Astrocyte of the cerebellum (primary cell): ENCODE measurements at regions not wholly inside any gene's neighbourhood (a gene's known extent, or its start where the extent isn't known, plus 50 kb on each side); places are given as distances from the start of the nearest gene placed in this dataset.

Experiments used
- DNase-seq: peaks from one replicate; pipeline ENCODE4 v3.0.0-alpha.2; 2011; ENCODE audit warnings: low read depth
- H3K4me3 ChIP-seq: 2 replicates; pipeline ENCODE4 v1.5.1; 2011; ENCODE audit warnings: mild to moderate bottlenecking, low read depth, low read length, moderate library complexity
- in situ Hi-C: cut with HindIII; loops from 2 replicates; pipeline ENCODE4 v1.10.0; 2017; ENCODE audit warnings: low sequenced_read_pairs
- TF ChIP-seq, protein P1 (sequence below): IDR thresholded peaks from 2 replicates; pipeline ENCODE4 v1.5.1; 2012; ENCODE audit warnings: low read length, low read depth, moderate library complexity, mild to moderate bottlenecking; ENCODE audit errors: missing control alignments

DNA sequence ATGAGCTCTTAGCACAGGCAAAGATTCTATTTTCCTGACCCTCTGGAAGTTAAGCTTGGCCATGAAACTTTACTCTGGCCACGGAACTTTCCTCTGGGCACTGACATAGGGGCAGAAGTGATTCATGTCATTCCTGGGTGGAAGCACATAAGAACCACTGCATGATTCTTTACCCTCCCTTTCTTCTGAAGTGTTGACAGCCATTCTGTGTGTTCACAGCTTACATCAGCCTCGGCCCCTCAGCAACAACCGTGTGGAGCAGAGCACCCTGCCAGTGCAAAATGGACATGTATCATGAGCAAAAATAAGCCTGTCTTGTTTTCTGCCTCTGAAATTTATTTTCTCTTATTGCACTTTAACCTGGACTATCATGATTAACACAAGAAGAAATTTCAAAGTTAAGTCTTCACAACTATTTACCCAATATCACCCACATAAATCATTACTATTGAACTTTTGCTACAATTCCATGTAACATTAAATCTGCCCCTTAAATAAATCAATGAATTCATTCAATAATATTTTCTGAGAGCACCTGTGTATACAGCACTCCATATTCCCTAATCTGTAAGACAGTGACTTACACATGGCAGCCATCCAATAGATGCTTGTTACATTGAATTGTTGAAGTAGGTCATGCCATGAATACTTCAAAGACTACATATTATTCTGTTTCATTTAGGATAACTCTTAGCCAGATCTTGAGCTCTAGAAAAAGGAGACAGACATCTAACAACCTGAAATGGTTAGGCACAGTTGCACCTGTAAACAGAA, 531.9 kb downstream of the IRS1 start:
- TF ChIP-seq, protein P1, sequence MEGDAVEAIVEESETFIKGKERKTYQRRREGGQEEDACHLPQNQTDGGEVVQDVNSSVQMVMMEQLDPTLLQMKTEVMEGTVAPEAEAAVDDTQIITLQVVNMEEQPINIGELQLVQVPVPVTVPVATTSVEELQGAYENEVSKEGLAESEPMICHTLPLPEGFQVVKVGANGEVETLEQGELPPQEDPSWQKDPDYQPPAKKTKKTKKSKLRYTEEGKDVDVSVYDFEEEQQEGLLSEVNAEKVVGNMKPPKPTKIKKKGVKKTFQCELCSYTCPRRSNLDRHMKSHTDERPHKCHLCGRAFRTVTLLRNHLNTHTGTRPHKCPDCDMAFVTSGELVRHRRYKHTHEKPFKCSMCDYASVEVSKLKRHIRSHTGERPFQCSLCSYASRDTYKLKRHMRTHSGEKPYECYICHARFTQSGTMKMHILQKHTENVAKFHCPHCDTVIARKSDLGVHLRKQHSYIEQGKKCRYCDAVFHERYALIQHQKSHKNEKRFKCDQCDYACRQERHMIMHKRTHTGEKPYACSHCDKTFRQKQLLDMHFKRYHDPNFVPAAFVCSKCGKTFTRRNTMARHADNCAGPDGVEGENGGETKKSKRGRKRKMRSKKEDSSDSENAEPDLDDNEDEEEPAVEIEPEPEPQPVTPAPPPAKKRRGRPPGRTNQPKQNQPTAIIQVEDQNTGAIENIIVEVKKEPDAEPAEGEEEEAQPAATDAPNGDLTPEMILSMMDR, result no peak
- DNase-seq, result no peak
- H3K4me3 ChIP-seq, result no peak overlapping the region
- in situ Hi-C loops, result no loop called here

DNA sequence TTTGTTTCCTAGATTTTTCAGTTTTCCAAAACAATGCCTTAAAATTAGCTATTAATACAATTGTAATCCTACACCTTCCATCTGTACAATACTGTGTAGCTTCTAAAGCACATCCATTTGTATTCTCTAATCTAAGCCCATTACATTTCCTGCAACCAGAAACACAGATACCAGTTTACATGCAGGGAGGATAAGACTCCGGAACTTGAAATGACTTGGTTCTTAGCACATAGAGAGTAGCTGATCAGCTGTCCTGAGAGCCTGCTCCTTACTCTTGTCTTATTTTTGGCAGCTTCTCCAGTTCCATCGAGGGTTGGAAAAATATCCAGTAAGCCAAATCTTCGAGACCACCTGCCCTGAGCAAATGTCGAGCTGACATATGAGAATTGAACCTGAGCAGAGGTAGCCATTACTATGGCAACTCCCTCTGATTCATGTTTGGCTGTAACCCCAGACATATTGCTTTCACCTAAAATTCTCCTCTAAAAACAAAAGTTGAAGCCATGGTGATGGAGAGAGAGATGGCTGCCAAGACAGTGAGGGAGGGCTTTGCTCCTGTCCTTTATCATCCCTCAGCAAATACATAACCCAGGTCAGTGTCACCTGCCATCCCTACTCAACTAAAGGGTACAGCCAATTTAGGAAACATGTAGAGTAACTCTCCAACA, 542.8 kb downstream of the IRS1 start:
- H3K4me3 ChIP-seq, result no peak overlapping the region
- TF ChIP-seq, protein P1, result no peak
- in situ Hi-C loops, result no loop called here
- peak; percentile 3 for DNase-seq

DNA sequence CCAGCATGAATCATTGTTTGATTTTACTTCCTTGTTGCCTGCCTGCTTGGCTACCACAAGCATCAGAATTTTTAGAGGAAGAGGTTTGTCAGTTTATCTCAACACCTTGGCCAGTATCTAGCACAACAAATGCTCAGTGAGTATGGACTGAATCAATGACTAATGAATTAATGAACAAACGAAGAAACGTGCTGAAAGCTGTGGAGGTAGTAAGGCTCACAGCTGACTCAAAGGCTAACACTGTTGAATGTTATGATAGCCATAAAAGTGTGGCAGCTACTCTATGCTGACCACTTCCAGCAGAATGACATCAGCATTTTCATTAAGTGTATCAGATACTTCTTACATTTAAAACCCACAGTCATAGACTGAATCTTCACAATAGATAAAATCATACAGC, 543.4 kb downstream of the IRS1 start:
- peak; percentile 16 for DNase-seq
- TF ChIP-seq, protein P1, result no peak
- in situ Hi-C loops, result no loop called here
- H3K4me3 ChIP-seq, result no peak overlapping the region

DNA sequence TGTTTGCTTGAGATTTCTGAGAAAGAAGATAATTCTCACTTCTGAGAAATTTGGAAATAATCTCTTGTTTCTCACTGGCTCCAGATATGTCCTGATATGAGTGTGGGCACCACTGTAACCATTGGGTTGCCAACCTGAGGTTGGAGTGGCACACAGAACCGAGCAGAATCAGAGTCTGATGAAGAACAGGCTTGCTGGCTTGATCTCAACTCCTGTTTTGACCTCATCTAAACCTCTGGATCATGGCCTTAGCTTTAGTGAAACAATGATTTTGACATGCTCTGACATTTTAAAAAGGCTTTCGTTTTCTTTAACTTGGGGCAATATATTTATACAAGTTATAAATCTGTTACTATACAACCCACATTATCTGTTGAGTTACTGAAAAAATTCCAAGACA, 548.0 kb downstream of the IRS1 start:
- in situ Hi-C loops, result no loop called here
- TF ChIP-seq, protein P1, result no peak

DNA sequence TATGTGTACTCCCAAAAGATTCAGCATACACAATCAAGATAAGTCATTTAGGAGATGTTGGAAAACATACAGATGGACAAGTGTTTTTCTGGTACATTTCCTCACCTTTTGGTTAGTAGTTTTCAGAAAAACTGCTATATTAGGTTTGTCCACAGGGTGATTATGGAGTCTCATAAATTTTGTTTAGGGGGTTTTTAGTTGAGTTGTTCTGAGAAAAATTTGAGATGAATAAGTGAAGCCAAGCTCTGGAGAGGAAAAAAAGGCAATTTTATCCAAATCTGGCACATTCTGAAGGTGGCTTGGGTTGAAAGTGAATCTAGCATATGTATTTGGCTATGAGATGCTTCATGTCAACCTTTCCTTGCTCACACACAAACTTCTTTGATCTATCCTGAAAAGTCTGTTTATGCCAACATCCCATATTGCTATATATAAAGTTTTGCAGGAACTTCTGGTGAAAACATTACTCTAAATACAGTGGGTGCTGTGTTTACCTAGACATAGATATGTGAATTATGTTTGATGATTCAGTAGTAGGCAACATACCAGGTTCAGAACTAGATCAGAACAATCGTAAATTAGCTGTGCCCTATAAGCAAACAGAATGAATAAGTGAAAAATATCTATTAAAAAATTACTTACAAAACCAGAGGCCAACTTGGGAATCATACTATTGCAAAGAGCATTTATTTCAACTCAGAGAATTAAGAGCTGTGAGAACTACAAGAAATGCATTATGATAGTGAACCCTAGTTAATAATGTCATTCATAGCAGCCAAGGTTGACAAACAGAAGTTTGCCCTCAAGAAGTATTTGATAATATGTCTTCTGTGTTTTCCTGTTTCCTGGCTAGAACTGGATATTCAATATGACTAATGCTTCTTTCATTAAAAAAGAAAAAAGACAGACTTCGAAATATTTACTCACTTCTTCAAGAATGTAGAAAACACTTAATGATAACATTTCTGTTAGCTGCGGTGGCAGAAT, 552.0 kb downstream of the IRS1 start:
- no peak for DNase-seq
- no peak overlapping the region for H3K4me3 ChIP-seq
- TF ChIP-seq, protein P1, result no peak
- in situ Hi-C loops, result no loop called here

More for the DNA sequence above, 548.0 kb downstream of the IRS1 start:
- no peak overlapping the region for H3K4me3 ChIP-seq
- no peak for DNase-seq

DNA sequence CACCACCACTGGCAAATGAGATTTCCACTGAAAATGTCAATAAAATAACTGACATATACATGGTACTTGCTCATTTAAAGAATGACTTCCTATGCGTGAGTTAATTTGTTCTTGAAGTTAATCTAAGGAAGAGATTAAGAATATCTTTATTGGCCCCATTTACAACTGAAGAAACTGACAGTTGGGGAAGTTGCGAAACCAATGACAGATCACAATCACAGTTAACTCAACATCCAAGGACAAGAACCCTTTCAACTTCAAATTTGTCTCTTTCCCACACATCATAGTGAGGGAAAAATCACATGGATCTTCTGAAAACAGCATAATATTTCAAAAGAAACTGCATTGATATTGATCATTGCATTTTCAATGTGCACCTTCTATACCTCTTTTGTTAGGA, 565.4 kb downstream of the IRS1 start:
- no peak for DNase-seq
- in situ Hi-C loops, result no loop called here
- TF ChIP-seq, protein P1, result no peak
- H3K4me3 ChIP-seq, result no peak overlapping the region
